ENCODE measurements at regions not wholly inside any gene's neighbourhood (a gene's known extent, or its start where the extent isn't known, plus 50 kb on each side); places are given as distances from the start of the nearest gene placed in this dataset.

DNA sequence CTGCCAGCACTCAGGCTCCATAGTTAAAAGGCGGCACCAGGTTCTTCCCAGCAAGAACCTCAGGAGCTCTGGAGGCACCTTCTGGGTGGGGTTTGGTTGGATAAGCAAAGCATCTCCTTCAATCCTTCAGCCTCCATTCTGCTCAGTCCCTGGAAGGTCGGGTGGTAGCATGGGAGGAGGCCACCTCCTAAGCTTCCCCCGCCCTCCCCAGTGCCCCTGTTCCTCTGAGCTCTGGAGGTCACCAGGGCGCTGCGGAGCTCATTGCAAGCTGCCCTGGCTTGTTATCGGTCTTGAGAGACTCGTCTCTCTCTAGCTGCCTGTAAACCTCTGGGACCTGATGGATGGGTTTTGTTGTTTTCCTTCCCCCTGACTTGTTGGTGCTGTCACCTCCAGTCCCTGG, 124.8 kb downstream of the RPLP1 start:
- FAIRE-seq: no peak

DNA sequence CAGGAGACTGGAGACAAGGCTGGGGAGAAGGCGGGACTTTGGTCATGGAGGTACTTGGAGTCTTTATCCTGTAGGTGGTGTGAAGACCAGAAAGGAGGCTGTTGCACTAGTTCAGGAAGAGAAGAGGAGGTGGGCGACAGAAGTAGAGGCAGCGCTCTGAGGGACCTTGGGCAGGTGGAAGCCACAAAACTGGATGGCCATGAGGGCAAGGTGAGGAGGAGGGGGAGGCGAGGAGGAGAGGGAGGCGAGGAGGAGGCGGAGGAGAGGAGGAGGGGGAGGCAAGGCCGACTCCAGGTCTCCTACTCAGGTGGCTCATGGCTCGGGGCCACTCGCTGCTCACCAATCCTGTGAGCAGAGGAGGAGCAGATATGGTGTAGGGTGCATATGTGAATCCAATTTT, 125.6 kb downstream of the RPLP1 start:
- no peak for FAIRE-seq

DNA sequence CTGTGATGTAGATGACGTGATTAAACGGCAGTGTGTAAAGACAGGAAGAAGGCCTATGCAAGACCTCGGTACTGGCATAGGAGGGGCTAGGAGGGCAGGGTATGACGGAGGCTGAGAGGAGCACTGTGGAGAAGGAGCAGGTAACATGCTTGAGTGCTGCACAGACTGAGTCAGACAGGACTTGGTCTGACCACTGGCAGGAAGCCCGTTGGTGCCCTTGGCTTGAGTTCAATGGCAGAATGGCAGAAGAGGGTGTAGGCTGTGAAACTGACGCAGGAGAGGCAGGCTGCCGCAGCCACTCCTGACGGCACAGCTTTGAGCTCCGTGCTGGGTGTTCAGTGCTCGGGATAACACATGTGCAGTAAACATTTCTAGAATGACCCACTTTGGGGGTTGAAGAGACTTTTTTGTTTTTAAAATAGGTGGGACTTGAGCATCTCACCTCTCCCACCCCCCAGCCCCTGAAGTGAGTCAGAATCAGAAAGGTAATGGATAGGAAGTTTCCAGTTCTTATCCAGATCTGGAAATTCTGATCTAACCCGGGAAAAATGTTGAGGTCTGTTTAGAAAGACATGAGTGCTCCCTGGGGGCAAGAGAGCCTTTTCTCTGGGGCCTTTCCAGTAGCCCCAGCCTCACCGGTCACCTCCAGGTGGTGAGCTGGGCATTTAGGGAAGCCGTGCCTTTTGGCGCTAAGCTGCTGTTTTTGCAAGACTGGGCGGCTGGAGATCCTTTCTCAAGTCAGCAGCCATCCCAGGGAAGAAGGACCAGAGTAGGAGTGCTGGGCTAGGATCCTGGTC, 126.4 kb downstream of the RPLP1 start:
- FAIRE-seq: no peak

DNA sequence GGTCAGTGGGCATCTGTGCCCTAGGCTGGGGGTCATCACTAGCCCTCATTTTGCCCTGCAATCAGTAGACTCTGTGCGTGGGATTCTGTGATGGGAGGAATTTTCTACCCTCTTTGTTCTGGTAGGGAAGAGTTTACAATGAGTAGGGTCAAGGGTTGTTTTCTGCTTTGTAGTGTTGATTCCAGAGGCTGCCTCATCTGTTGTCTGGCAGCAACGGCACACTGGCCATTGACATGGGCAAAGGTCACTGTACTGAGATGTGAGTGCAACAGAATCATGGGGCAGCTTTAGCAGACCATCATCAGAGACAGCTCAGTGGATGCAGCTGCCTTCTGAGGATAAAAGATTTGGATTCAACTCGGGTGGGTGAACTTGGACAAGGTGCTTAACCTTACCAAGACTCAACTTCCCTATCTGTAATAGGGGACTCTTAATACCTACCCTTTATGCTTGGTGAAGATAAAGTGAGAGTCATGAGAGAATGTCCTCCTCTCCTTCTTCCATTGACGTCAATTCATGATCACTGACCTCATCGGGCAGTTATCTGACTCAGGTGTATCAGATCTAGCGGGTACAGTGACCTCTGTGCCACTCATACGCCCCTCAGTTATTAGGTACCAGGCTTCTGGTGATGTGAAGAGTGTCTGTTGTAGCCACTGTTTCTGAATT, 127.5 kb downstream of the RPLP1 start:
- FAIRE-seq: no peak

DNA sequence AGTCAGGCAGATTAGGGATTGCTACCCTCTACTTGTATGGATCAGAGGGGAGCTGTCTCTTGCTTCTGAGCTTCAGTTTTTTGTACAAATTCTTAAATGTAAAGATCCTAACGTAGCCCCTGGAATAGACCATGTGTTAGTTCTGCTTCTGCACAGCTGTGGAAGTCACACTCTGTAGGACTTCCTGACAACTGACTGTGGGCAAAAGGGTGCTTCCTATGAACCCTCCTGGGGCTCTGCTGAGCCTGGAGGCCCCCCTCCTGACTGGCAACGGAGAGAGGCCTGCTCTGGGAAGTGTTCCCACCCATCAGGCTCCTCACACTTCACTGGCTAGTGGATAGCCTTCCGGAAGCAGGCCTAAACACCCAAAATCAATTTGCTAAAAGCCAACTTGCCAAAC, 131.0 kb downstream of the RPLP1 start:
- FAIRE-seq: no peak

DNA sequence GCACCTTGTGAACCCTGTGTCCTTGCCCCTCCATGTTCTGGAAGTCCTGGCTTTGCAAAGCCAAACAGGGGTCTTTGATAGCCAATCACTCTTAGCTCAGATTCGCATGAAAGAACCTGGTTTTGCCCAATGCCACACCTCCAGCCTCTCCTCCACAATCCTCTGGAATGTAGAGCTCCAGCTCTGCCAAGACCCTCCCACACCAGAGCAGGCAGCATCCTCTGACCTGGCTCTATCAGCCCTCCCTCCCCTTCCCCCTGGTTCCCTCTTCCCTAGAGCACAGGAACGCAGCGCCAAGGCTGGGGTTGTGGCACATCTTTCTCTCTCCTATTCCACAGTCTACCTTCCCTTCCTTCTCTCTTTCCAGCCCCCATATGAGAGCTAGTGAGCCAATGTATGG, 133.3 kb downstream of the RPLP1 start:
- no peak for FAIRE-seq

DNA sequence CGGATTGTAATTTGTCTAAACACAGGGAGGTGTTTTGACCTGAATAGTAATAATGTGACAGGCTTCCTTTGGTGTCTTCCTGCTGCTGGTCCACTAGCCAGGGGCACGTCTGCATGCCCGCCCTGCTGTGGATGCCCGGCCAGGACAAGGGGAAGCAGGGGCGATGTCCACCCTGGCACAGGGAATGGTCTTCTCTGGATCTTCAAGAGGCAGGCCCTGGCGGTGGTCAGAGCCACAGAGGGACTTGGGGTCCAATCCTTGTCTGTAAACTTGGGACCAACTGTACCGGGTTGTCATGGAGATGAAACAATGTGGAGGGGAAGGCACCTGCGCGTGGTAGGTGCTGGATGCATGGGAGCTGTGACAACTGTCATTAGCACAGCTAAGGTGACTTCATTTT, 134.1 kb downstream of the RPLP1 start:
- no peak for FAIRE-seq

DNA sequence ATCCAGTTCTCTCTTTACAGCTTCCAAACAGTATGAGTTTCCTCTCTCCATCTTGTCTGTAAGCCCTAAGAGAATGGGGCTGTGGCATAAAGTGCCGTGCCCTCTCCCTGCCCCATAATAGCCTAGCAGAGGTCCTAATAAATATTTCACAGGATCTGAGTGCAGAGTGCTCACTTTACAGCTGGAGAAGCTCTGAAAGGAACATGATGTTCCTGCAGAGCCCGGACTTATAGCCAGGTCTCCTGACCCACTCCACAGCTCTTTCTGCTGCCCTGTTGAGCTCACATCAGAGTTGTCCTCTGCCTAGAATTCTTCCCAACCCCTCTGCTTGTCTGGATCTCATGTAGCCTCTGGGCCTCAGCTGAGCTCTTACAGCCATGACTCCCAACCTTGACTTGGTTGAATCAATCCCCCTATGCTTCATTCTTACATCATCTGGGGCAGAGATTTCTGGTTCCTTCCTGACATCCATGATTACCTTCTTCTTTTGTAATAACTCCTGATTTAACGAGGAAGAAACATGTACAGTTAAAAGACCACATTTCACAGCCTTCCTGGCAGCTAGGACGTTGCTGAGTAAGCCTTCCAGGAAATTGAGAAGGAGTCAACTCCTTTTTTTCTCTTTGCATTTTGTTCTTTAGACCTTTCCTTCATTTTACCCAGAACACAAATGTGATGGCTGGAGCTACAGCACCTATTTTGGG, 135.3 kb downstream of the RPLP1 start:
- no peak for FAIRE-seq

DNA sequence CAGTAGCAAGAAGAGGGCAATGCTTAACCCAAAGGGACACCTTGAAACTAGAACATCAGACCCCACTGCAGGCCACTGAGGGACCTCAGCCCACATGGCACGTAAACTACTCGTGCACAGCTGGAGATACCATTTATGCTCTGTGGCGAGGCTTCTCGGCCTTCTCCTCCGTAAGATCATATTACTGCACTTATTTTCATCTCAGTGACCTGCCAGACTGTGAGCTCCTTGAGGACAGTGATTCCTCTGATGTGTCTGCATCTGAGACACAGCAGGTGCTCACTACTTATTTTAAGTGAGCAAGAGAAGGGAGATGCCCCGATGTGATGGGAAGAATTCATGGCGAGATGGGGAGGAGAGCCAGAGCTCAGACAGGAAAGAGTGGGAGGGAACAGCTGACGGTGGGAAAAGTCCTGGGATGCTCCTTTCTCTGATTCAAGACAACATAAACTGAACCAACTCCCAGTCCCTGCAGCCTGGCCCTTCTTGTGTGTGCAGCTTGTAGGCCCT, 137.6 kb downstream of the RPLP1 start:
- FAIRE-seq: no peak

DNA sequence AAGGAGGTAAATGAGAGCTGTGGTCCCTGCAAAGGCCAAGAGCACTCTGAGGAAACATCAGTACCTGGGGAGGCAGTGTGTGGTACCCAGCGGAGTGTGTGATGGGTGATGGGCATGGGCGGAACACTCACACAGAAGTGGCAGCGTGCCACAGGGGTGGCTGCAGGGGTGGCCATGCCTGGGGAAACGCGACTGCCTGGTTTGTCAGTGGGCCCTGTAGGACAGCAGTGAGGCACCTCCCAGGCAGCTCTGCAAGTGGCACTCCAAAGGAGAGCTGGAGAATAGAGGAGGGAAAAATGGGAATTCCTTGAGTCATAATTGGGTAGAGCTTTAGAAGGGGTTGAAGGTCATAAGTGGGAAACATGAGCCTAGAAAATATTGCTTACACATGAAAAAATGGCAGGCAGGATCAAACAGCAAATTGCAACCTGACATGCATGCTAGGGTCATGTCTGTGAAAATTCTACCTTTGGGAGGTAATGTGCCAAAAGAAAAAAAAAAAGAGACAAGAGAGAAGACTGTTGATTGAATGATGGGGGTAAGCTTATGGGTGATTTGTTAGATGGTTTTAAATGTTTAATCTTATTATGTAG, 138.4 kb downstream of the RPLP1 start:
- no peak for FAIRE-seq

DNA sequence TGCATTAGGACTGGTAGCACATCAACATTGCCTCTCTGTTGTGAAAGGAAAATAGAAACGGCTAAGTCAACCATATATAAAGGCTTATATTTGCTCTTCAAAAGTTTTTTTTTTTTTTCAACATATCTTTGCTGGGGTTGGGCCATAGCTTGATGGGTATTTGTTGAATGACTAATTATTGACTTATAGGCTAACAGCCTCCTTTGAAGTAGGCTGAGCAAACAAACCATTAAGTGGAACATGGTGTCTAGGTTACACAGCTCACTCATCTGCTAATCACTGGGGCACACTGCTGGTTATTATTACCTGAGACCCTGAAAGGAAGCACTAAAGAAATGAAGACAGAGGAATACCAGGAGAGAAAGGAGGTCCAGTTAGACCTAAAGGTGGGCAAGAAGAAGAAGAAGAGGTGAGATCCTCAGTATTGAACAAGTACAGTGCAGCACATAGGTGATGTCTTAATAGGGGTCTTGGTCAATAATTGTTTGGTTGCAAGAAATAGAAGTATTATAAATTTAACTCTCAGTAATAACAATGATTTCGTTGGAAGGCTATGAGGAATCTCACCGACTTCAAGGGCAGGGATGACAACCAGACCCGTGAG, 139.4 kb downstream of the RPLP1 start:
- FAIRE-seq: no peak

DNA sequence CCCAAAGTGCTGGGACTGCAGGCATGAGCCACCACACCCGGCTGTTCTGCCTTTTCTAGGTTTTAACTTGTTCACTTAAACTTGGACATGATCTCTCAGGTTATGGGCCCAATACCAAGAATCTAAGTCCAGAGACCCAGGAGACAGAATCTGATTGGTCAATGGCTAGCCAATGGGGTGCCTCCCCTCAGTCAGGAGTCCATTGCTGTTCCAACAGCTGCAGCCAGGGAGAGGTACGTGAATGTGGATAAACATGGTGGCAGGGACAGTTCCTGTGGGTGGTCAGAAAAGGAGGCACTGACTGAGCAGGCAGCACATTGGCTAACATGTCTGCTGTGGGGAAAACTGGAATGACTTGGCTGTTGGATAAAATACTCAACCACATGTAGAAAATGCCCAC, 140.3 kb downstream of the RPLP1 start:
- FAIRE-seq: no peak

DNA sequence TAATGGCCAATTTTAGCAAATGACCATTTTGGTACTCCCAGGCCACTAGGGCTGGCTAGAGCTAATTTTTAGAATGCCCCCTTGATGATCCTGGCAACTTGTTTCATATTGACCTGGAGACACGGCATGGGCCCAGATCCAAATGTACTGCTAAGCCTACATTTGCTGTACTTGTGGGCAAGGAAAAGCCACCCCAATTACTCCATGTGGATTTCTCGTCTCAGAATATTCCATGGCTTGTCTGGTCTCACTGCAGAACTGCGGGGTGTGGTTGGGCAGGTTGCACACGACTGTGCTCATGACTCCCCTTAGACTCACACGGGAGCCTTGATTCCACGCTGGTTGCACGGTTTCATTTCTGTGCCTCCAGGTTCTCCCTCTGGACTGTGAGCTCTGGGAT, 140.9 kb downstream of the RPLP1 start:
- no peak for FAIRE-seq

DNA sequence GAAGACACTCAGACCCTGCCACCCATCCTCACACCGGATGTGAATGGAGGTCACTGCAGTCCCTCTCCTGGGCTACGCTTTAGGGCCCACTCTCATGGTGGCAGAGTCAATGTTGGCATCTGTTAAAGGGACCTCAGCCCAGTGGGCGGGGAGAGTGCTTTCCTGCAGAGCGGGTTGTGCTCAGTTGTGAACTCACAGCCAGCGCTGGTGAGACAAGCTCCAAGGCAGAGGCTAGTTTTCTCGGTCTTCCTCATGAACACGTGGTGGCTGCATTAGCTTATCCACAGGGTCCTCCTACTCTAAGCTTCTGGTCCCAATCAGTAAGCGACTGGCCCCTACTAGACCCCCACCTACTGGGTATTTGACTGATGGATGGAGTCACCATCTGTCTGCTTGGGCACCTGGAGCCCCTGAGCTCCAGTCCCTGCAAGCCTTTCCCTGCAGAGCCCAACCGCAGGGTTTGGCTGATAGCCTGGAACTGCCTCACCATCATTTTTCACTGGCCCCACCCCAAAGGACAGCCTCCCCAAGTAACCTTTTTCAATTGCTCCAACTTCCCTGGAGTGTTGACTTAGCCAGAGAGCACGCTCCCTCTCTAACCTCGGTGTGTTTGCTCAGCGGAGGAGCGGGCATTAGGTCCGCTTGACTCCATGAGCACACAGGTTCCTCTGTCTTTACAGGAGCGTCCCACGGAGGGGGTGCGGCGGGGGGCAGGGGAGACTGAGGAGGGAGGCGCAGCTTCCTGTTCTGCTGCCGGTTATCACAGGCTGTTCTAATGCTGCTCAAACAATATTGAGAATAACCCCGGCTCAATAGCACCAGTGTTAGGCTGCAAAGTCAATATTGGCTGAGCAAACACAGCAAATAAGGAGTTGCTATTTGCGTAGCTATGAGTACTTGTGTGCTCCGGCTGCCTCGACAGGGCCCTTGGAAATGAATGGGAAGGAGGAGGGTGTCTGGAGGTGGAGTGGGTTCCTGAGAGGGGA, 141.7 kb downstream of the RPLP1 start:
- FAIRE-seq: no peak

DNA sequence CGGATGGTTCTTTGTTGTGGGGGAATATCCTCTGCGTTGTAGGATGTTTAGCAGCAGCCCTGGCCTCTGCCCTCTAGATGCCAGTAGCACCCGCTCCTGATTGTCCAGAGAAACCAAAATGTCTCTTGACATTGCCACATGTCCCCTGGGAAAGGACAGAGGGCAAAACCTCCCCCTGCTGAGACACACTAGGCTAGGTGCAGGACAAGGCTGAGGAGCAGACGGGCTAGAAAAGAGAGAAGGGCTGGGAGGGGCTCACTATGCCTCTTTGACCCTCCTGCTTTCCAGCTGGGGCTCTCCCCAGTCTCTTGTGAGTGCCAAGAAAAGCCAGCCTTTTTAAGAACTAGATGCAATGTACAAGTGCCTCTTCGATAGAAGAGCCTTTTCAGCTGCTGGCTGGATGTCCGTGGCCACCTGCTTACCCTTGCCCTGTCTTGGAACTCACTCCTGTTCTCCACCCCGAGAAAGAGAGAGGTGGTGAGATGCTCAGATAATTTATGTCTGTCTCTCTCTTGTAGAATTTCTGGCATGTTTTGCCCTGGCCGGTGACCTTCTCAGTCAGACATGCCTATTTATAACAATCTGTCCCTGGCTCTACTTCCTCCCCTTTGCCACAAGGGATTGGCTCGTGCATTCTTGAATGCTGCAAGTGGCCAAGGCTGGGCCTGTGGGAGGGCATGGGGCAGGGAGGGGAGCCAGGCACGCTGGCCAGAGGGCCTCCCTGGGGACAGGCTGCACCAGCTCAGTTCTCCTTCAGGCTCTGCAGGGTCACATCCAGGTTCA, 142.6 kb downstream of the RPLP1 start:
- no peak for FAIRE-seq

DNA sequence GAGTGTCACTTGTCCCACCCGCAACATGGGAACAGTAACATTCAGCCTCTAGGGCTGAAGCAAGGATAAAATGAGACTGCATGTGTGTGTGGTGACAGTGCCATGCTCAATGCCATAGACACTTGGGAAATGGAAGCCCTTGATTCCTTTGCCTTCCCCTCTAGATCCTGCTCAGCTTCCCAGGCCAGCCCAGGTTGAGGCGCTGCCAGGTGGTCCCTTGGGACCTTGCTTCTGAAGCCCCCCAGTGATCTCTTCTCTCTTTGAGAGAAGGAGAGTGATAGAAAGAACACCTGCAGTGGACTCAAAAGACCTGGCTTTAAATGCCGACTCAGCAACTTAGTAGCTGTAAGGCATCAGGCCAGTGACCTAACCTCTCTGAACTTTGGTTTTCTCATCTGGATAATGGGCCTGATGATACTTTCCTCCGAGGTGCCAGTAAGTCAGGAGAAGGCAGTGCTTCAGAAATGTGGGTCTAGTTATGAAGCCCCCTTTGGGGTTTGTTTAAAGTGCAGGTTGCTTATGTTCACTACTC, 144.5 kb downstream of the RPLP1 start:
- FAIRE-seq: no peak

DNA sequence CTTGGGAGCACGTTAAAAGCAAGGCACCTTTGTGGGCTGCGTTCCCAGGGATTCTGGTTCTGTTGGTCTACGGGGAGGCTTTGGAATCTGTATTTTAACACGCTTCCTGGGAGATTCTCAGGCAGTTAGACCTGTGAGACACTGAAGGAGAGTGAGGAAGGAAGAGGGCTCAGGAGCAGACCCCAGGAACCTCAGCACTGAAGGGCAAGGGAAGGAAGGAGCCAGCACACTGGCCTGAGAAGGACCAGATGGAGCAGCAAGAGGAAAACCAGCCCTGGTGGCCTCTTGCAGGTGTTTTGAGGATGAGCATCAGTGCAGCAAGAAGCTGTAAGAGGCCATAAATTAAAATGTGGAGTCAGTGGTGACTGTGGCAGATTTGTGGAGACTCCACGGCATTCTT, 146.7 kb downstream of the RPLP1 start:
- FAIRE-seq: no peak

DNA sequence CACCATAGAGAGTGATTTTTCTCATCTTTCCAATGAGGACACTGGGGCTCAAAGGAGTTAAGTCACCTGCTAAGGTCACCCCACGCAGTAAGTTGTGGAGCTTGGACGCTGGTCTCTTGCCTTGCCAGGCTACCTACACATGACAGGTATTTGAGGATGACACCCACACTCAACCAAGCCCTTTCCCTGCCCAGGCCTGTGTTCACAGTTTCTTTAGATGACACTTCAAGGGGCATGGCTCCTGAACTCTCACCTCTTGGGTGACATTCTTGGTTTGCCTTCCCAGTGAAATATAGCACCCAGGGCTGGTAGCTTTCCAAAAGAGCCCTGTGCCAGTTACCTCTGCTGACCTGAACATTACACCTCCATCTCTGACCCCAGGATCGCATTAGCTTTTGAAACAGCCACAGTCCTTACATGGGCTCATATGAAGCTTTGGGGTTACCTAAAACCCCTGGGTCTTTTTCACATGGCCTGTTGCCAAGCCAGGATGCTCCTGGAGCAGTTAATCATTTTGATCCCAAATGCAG, 148.0 kb downstream of the RPLP1 start:
- no peak for FAIRE-seq

DNA sequence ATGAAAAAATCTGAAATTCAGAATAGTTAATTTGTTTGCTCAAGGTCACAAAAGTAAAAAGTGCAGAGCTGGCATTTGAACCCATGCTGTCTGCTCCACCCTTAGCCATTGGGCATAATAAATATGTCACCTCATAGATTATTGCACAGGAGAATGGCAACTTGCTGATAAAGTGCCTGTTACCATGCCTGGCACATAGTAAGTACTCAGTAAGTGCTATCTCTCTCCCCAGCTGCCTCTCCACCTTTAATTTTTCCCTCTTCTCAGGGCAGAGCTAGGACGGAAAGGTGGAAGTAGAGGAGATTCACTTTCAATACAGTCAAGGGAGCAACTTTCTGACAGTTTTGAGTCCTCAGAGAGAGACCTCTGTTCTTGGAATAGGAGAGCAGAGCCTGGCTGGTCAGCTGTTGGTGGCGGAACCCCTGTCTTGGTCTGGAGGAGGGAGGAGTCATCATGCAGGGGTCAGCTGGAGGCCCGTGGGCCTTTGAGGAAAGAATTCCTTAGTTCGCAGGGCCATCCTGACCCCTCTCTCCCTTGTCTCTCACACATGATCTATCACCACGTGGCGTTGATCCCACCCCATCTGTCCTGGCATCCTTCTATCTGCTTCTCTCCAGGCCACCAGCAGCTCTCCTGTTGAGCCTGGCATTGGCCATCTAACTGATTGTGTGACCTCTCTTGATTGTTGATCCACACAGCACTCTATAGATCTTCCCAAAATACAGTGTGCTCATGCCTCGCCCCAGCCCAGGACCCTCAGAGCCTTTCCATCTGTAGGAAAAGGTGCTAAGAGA, 149.3 kb downstream of the RPLP1 start:
- no peak for FAIRE-seq
